Eye (tissue), 1 donor: ENCODE measurements at regions not wholly inside any gene's neighbourhood (a gene's known extent, or its start where the extent isn't known, plus 50 kb on each side); places are given as distances from the start of the nearest gene placed in this dataset.
"Not testable (repeated sequence)": the region's sequence is repeated elsewhere in the genome, so short reads cannot be mapped to it uniquely, and the experiment has no call there.

Experiments used
- DNase-seq: peaks from one replicate; pipeline ENCODE4 v3.0.0-alpha.2; 2015

- not testable (repeated sequence) for DNase-seq
Observed at GRCh38 chr5:38794037-38794436, 51.8 kb upstream of the OSMR start.

- no peak for DNase-seq
Observed at GRCh38 chr5:38794986-38795385, 50.8 kb upstream of the OSMR start.

- no peak for DNase-seq
Observed at GRCh38 chr5:38795986-38796741, 49.6 kb upstream of the OSMR start.
